AG04450 (cell line): ENCODE measurements at regions not wholly inside any gene's neighbourhood (a gene's known extent, or its start where the extent isn't known, plus 50 kb on each side); places are given as distances from the start of the nearest gene placed in this dataset.

ENCODE experiments used
- CTCF ChIA-PET: fragments of 300-600, 350-600 bp; formaldehyde crosslinking; extraction: SDS; loops from one replicate; lab custom pipeline; 2022; ENCODE audit warnings: antibody characterized with exemption, inconsistent platforms; lab: Charles Lee
- POLR2A ChIA-PET: fragments of 350-600 bp; formaldehyde crosslinking; extraction: SDS; loops from one replicate; lab custom pipeline; 2021; ENCODE audit warnings: antibody characterized with exemption, inconsistent platforms; lab: Yijun Ruan, JAX
- DNase-seq: peaks from one replicate; pipeline ENCODE4 v3.0.0-alpha.2; 2011; ENCODE audit warnings: low read depth, low spot score
- H3K27ac ChIP-seq: one replicate; pipeline ENCODE4 v1.5.1; 2012; ENCODE audit warnings: low read depth, low read length, control low read depth
- H3K27me3 ChIP-seq: one replicate; pipeline ENCODE4 v1.6.0; 2012; ENCODE audit warnings: low read length; ENCODE audit not compliant: control insufficient read depth, insufficient read depth
- H3K4me3 ChIP-seq: 2 replicates; pipeline ENCODE4 v1.5.1; 2011; ENCODE audit warnings: mild to moderate bottlenecking, low read depth, low read length, control low read depth
- H3K9me3 ChIP-seq: 2 replicates; pipeline ENCODE4 v1.5.1; 2012; ENCODE audit warnings: low read length; ENCODE audit not compliant: control insufficient read depth, insufficient read depth
- CTCF ChIP-seq: IDR thresholded peaks from 2 replicates; pipeline ENCODE4 v1.5.1; 2011; ENCODE audit warnings: low read depth, low read length, control low read depth, inconsistent platforms

GRCh38 chr5:116674881-116675625 is 100.4 kb upstream of the SEMA6A start:
- no peak overlapping the region for H3K4me3 ChIP-seq
- DNase-seq, result no peak
- CTCF ChIA-PET, result no interaction called here
- no peak overlapping the region for H3K27ac ChIP-seq
- H3K9me3 ChIP-seq, result no peaks in the 10 kb centered on the region
- POLR2A ChIA-PET, result no interaction called here
- H3K27me3 ChIP-seq, result no peaks in the 10 kb centered on the region
- no peak for TF ChIP-seq CTCF

GRCh38 chr5:116673453-116673852 is 98.8 kb upstream of the SEMA6A start:
- POLR2A ChIA-PET, result no interaction called here
- CTCF ChIA-PET, result no interaction called here
- H3K9me3 ChIP-seq, result no peaks in the 10 kb centered on the region
- DNase-seq, result no peak
- H3K4me3 ChIP-seq, result no peak overlapping the region
- H3K27ac ChIP-seq, result no peak overlapping the region
- no peaks in the 10 kb centered on the region for H3K27me3 ChIP-seq
- TF ChIP-seq CTCF, result no peak

DNA sequence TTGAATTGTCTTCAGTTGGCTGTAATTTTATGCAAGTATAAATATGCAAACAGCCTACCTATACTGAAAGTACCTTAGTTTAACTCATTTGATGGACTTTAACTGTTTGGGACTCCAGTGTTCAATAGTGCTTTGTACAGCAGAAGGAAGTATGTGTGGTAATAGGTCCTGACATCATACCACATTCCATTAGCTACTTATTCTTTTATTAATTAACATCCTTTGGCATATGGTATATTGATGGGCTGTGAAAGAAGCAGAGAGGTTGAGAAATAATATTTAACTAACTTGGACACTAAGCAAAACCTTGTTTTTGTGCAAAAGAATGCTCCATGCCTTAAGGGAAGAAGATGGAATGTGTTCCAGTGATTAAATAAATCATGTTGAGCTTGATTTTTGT is 97.6 kb upstream of the SEMA6A start:
- DNase-seq, result no peak
- H3K27me3 ChIP-seq, result no peaks in the 10 kb centered on the region
- CTCF ChIA-PET, result no interaction called here
- H3K4me3 ChIP-seq, result no peak overlapping the region
- no peak overlapping the region for H3K27ac ChIP-seq
- TF ChIP-seq CTCF, result no peak
- POLR2A ChIA-PET, result no interaction called here
- H3K9me3 ChIP-seq, result no peaks in the 10 kb centered on the region

DNA sequence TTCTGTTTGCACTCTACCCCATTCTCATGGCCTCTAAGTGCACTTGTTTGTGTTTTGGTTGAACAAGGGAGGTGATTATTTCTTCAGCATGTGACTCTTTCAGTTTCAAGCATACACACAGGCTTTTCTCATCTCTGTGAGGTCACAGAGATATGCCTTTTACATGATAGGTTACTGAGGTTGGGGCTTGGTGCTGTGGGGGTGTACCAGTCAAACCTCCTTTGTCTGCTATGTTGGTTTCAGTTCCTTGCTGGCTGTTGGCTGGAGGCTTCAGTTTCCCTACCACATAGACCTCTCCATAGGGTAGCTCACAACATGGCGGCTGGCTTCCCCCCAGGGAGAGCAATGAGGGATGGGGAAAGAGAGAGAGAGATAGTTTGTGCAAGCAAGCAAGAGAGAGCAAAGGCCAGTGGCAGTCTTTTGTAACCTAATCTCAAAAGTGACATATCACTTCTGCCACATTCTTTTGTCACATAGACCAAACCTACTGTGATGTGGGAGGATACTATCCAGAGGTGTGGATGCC is 96.7 kb upstream of the SEMA6A start:
- no peak for DNase-seq
- POLR2A ChIA-PET, result no interaction called here

More for the DNA sequence above, 96.7 kb upstream of the SEMA6A start:
- no peak for TF ChIP-seq CTCF
- no peaks in the 10 kb centered on the region for H3K27me3 ChIP-seq
- no peak overlapping the region for H3K4me3 ChIP-seq
- CTCF ChIA-PET, result no interaction called here
- no peak overlapping the region for H3K27ac ChIP-seq
- H3K9me3 ChIP-seq, result no peaks in the 10 kb centered on the region; the same call in 1 of the 2 replicates
